Stimulated activated CD4-positive, alpha-beta T cell treated with anti-CD3 and anti-CD28 coated beads, Interleukin-4, amount 100 ng/mL, for 1 hour (primary cell): ENCODE measurements at regions not wholly inside any gene's neighbourhood (a gene's known extent, or its start where the extent isn't known, plus 50 kb on each side); places are given as distances from the start of the nearest gene placed in this dataset.

Source experiments
- DNase-seq: peaks from one replicate; pipeline ENCODE4 v3.0.0-alpha.2; 2020

- no peak for DNase-seq
Measured at GRCh38 chr12:125372085-125372484, 306.9 kb downstream of the AACS start.

GRCh38 chr12:125373375-125373774, 308.1 kb downstream of the AACS start:
- DNase-seq: no peak

- no peak for DNase-seq
Measured at GRCh38 chr12:125376422-125376821, 311.2 kb downstream of the AACS start.

- DNase-seq: no peak
Measured at GRCh38 chr12:125377093-125377492, 311.9 kb downstream of the AACS start.

- no peak for DNase-seq
Measured at GRCh38 chr12:125381373-125381772, 316.1 kb downstream of the AACS start.

- DNase-seq: no peak
Measured at GRCh38 chr12:125382926-125383325, 317.7 kb downstream of the AACS start.

GRCh38 chr12:125386652-125387051, 321.4 kb downstream of the AACS start:
- no peak for DNase-seq

GRCh38 chr12:125387206-125387605, 322.0 kb downstream of the AACS start:
- DNase-seq: no peak

GRCh38 chr12:125389061-125389697, 323.9 kb downstream of the AACS start:
- no peak for DNase-seq

- DNase-seq: no peak
Measured at GRCh38 chr12:125393569-125393968, 328.3 kb downstream of the AACS start.

- DNase-seq: no peak
Measured at GRCh38 chr12:125395583-125396215, 330.5 kb downstream of the AACS start.

GRCh38 chr12:125399489-125399888, 334.3 kb downstream of the AACS start:
- DNase-seq: no peak

- no peak for DNase-seq
Measured at GRCh38 chr12:125402874-125403789, 337.9 kb downstream of the AACS start.

GRCh38 chr12:125403843-125404242, 338.6 kb downstream of the AACS start:
- no peak for DNase-seq

- no peak for DNase-seq
Measured at GRCh38 chr12:125406131-125406530, 340.9 kb downstream of the AACS start.

- no peak for DNase-seq
Measured at GRCh38 chr12:125408718-125409117, 343.5 kb downstream of the AACS start.

GRCh38 chr12:125412506-125412905, 347.3 kb downstream of the AACS start:
- DNase-seq: no peak

GRCh38 chr12:125417446-125417845, 352.2 kb downstream of the AACS start:
- no peak for DNase-seq

- no peak for DNase-seq
Measured at GRCh38 chr12:125418902-125419564, 353.8 kb downstream of the AACS start.

GRCh38 chr12:125424909-125425308, 359.7 kb downstream of the AACS start:
- no peak for DNase-seq

GRCh38 chr12:125431516-125431915, 366.3 kb downstream of the AACS start:
- no peak for DNase-seq

- no peak for DNase-seq
Measured at GRCh38 chr12:125434131-125434530, 368.9 kb downstream of the AACS start.

GRCh38 chr12:125434936-125435443, 369.8 kb downstream of the AACS start:
- no peak for DNase-seq
